Coronary artery (tissue), 2 donors: ENCODE measurements at regions not wholly inside any gene's neighbourhood (a gene's known extent, or its start where the extent isn't known, plus 50 kb on each side); places are given as distances from the start of the nearest gene placed in this dataset.

ENCODE experiments used
- DNase-seq: peaks from one replicate; pipeline ENCODE4 v3.0.0-alpha.2; 2017; ENCODE audit warnings: low spot score
- H3K27ac ChIP-seq, 2 donors: fragments of 200-600 bp; sonication (generic); one replicate each; pipeline ENCODE4 v1.5.1; 2016 to 2019
- H3K4me3 ChIP-seq: fragments of 200-600 bp; sonication (generic); 2 replicates; pipeline ENCODE4 v1.5.1; 2016; ENCODE audit warnings: mild to moderate bottlenecking, moderate library complexity
- CTCF ChIP-seq: fragments of 200-600 bp; sonication (generic); IDR thresholded peaks from one replicate; pipeline ENCODE4 v1.5.1; 2019; ENCODE audit warnings: antibody characterized with exemption

- no peak for TF ChIP-seq CTCF
- Histone ChIP-seq H3K27ac (no peak overlapping the region), H3K4me3 (no peak overlapping the region)
- DNase-seq: no peak
Observed at GRCh38 chr5:68657055-68657961, 436.5 kb upstream of the SLC30A5 start.

- no peak for TF ChIP-seq CTCF
- no peak for DNase-seq
- H3K27ac ChIP-seq: no peak overlapping the region
- no peak overlapping the region for H3K4me3 ChIP-seq
Observed at GRCh38 chr5:68658810-68659372, 434.9 kb upstream of the SLC30A5 start.

DNA sequence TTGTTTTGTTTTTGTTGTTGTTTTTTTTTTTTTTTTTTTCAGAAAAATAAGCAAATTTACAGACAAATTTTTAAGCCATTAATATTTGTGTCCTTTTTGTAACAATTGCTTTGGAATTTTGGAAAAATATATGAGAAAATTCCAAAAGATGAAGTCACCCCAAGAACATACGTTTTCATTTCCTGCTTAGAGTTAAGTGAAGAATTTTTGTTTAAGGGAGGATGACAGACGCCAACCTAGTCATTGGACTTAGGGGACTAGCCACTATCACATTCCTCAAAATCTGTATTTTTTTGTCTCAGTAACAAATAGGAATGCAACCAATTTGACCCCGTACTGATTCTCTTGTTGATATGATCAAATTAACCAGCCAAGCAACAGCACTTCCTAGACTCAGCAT is 433.9 kb upstream of the SLC30A5 start:
- TF ChIP-seq CTCF: no peak
- H3K4me3 ChIP-seq: no peak overlapping the region
- no peak for DNase-seq

DNA sequence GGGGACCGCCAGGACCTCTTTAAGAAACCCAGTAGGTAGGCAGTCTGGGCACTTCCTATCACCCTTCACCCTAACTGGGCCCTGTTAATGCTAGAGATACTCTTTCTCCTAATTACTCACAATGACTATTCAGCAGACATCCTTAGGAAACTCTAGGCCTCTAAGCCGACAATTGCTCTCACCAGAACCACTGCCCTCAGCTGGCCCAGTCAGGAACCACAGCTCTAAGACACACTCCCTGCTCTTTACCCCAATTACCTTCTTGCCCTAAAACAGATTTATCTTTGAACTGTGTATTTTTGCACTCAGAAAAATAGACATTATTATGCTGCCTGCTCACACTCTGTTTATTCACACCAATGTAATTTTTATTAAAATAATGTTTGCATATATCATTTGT is 432.6 kb upstream of the SLC30A5 start:
- no peak for TF ChIP-seq CTCF
- no peak overlapping the region for H3K4me3 ChIP-seq
- no peak for DNase-seq
- no peak overlapping the region for H3K27ac ChIP-seq

More for the DNA sequence above, 433.9 kb upstream of the SLC30A5 start:
- H3K27ac ChIP-seq: no peak overlapping the region

GRCh38 chr5:68662804-68663307 is 431.0 kb upstream of the SLC30A5 start:
- H3K27ac ChIP-seq: no peak overlapping the region
- no peak overlapping the region for H3K4me3 ChIP-seq
- TF ChIP-seq CTCF: no peak
- no peak for DNase-seq

DNA sequence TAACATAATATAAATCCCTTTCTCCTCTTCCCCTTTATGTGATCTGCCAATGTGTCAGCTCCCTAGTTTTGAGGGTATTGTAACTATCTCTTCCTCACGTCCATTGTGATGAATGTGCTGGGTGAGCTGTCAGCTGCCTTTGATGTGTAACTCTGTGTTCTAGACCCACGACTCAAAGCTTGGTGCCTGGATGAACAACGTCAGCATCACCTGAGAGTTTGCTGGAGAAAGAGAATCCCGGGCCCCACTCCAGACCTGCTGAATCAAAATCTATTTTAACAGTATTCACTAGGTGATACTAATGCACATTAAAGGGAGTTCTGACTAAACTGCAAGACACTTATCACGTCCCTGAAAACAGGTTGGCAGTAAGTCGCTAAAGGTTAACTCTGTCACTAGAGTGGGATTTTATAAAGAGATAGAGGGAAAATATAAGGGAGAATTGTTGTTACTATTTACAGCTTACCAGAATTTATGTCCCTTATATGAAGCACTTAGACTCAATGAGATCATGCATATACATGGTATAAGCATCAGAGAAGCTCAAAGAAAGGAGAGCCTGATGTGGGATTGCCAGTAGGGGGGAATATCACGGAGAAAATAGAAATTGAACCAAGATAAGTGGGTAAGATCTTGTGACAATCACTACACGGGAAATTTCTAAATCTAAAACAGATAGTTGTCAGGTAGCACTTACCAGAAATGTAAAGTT is 423.8 kb upstream of the SLC30A5 start:
- Histone ChIP-seq H3K27ac (no peak overlapping the region), H3K4me3 (no peak overlapping the region)
- DNase-seq: no peak
- no peak for TF ChIP-seq CTCF
